Skeletal muscle satellite cell (primary cell): ENCODE measurements at regions not wholly inside any gene's neighbourhood (a gene's known extent, or its start where the extent isn't known, plus 50 kb on each side); places are given as distances from the start of the nearest gene placed in this dataset.

ENCODE experiments used
- H3K27me3 ChIP-seq: 2 replicates; pipeline ENCODE4 v1.7.0; 2013; ENCODE audit warnings: low read length; ENCODE audit not compliant: control insufficient read depth, insufficient read depth
- H3K36me3 ChIP-seq: 2 replicates; pipeline ENCODE4 v1.7.0; 2013; ENCODE audit warnings: mild to moderate bottlenecking, control low read depth, low read length; ENCODE audit not compliant: insufficient read depth
- H3K4me1 ChIP-seq: 2 replicates; pipeline ENCODE4 v1.7.0; 2013; ENCODE audit warnings: low read length; ENCODE audit not compliant: control insufficient read depth, insufficient read depth
- H3K4me2 ChIP-seq: 2 replicates; pipeline ENCODE4 v1.7.0; 2013; ENCODE audit warnings: mild to moderate bottlenecking, low read length
- H3K4me3 ChIP-seq: 2 replicates; pipeline ENCODE4 v1.7.0; 2013; ENCODE audit warnings: low read length
- H3K9ac ChIP-seq: 2 replicates; pipeline ENCODE4 v1.7.0; 2013; ENCODE audit warnings: mild to moderate bottlenecking, low read depth, low read length, moderate library complexity
- H3K9me3 ChIP-seq: replicated peaks from 2 replicates; pipeline ENCODE4 v1.7.0; 2013; ENCODE audit warnings: mild to moderate bottlenecking, control low read depth, low read length

DNA sequence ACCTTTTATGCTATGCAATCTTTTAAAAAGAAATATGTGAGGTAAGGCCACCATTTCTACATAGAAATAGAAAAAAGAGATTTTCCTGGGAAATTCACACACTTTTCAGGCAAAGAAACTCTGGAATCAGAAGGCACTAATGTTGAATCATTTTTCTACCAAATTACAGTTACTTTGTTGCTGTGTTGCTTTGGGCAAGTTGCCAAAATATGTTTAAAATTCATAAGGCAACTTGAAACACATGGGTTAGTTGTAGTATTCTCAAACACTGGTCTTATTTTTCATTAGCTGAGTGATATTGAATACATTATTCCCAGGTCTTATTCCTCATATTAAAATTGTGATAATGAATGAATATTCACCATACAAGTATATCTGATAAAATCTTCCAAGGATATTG lies 195.0 kb upstream of the SLITRK1 start:
- Histone ChIP-seq H3K9ac (no peak overlapping the region), H3K4me2 (no peak overlapping the region), H3K9me3 (peaks cover 3% of the 10 kb centered on the region), H3K4me1 (no peaks in the 10 kb centered on the region), H3K27me3 (no peaks in the 10 kb centered on the region), H3K36me3 (no peaks in the 10 kb centered on the region), H3K4me3 (no peak overlapping the region)

- Histone ChIP-seq H3K4me2 (no peak overlapping the region), H3K27me3 (no peaks in the 10 kb centered on the region), H3K36me3 (no peaks in the 10 kb centered on the region), H3K9ac (no peak overlapping the region), H3K9me3 (peaks cover 3% of the 10 kb centered on the region), H3K4me1 (no peaks in the 10 kb centered on the region), H3K4me3 (no peak overlapping the region)
Measured at GRCh38 chr13:84076280-84076679, 194.0 kb upstream of the SLITRK1 start.

GRCh38 chr13:84050536-84050935 lies 168.3 kb upstream of the SLITRK1 start:
- no peaks in the 10 kb centered on the region for H3K4me1 ChIP-seq
- H3K4me3 ChIP-seq: no peak overlapping the region
- H3K36me3 ChIP-seq: no peaks in the 10 kb centered on the region
- no peaks in the 10 kb centered on the region for H3K27me3 ChIP-seq
- no peak overlapping the region for H3K9ac ChIP-seq
- H3K9me3 ChIP-seq: no peaks in the 10 kb centered on the region
- H3K4me2 ChIP-seq: no peak overlapping the region

GRCh38 chr13:84049443-84050219 lies 167.4 kb upstream of the SLITRK1 start:
- H3K36me3 ChIP-seq: no peaks in the 10 kb centered on the region

DNA sequence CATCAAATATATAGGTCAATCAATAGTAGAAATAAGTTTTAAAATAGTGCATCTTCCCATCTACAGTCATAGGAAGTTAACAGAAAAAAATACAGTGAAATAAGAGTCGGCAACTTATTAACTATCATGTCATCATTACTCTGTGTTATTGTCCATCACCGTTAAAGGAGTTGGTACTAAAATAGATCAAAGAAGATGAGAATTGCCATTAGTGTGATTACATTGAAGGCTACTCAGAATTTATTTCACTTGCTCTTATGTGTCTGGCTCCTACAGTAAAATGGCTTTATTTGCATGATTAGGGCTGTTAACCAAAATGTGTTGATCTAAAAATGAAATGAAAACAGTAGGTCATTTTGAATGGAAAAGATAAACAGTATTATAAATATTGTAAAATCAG lies 162.5 kb upstream of the SLITRK1 start:
- no peaks in the 10 kb centered on the region for H3K9me3 ChIP-seq
- H3K4me3 ChIP-seq: no peak overlapping the region
- no peaks in the 10 kb centered on the region for H3K36me3 ChIP-seq
- no peaks in the 10 kb centered on the region for H3K27me3 ChIP-seq
- H3K4me1 ChIP-seq: no peaks in the 10 kb centered on the region
- H3K4me2 ChIP-seq: no peak overlapping the region
- no peak overlapping the region for H3K9ac ChIP-seq

More at GRCh38 chr13:84049443-84050219, 167.4 kb upstream of the SLITRK1 start:
- Histone ChIP-seq H3K9me3 (no peaks in the 10 kb centered on the region), H3K4me1 (no peaks in the 10 kb centered on the region), H3K4me3 (no peak overlapping the region), H3K9ac (no peak overlapping the region), H3K4me2 (no peak overlapping the region), H3K27me3 (no peaks in the 10 kb centered on the region)

- Histone ChIP-seq H3K36me3 (no peaks in the 10 kb centered on the region), H3K27me3 (no peaks in the 10 kb centered on the region), H3K9me3 (no peaks in the 10 kb centered on the region), H3K4me1 (no peaks in the 10 kb centered on the region), H3K4me3 (no peak overlapping the region), H3K9ac (no peak overlapping the region), H3K4me2 (no peak overlapping the region)
Measured at GRCh38 chr13:84038001-84038400, 155.7 kb upstream of the SLITRK1 start.

GRCh38 chr13:84032116-84032515 lies 149.8 kb upstream of the SLITRK1 start:
- Histone ChIP-seq H3K4me2 (no peak overlapping the region), H3K4me1 (no peaks in the 10 kb centered on the region), H3K4me3 (no peak overlapping the region), H3K9ac (no peak overlapping the region), H3K9me3 (no peaks in the 10 kb centered on the region), H3K27me3 (no peaks in the 10 kb centered on the region), H3K36me3 (no peaks in the 10 kb centered on the region)

GRCh38 chr13:84031120-84031519 lies 148.8 kb upstream of the SLITRK1 start:
- no peak overlapping the region for H3K4me3 ChIP-seq
- H3K4me2 ChIP-seq: no peak overlapping the region
- no peaks in the 10 kb centered on the region for H3K4me1 ChIP-seq
- no peak overlapping the region for H3K9ac ChIP-seq
- no peaks in the 10 kb centered on the region for H3K27me3 ChIP-seq
- H3K36me3 ChIP-seq: no peaks in the 10 kb centered on the region
- H3K9me3 ChIP-seq: no peaks in the 10 kb centered on the region

DNA sequence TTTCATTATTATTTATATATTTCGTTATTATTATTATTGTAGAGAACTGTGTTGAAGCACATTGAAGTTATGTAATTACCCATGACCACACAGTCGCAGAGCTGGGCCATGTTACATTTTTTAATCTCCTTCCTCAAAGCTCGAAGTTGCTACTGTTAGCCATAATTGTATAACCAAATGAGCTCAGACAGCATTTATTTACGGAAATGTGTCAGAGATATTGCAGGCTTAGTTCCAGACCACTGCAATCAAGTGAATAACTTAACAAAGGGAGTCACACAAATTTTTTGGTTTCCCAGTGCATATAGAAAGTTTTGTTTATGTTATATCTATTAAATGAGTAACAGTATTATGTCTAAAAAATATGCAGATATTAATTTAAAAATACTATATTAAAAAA lies 147.1 kb upstream of the SLITRK1 start:
- H3K9ac ChIP-seq: no peak overlapping the region
- no peaks in the 10 kb centered on the region for H3K27me3 ChIP-seq
- H3K4me2 ChIP-seq: no peak overlapping the region
- no peak overlapping the region for H3K4me3 ChIP-seq
- H3K36me3 ChIP-seq: no peaks in the 10 kb centered on the region
- no peaks in the 10 kb centered on the region for H3K9me3 ChIP-seq
- H3K4me1 ChIP-seq: no peaks in the 10 kb centered on the region

DNA sequence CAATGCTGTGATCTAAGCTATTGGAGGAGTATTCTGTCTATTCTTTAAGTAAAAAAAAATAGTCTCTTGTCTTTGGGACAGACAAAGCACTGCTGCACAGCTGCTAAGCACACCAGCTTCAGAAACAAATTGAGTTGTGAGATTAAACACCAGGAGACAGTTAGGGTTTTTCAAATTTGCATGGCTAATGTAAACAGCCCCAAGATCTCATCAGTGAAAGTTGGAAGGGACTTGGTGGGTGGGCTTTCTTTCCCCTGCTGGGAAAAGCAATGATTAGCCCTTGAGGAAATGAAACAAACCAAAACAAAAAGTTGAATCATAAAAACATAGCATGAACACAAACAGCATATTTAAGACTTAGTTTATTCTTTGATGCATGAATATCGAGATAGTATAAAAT lies 143.6 kb upstream of the SLITRK1 start:
- Histone ChIP-seq H3K9me3 (no peaks in the 10 kb centered on the region), H3K4me3 (no peak overlapping the region), H3K4me2 (no peak overlapping the region), H3K27me3 (no peaks in the 10 kb centered on the region), H3K9ac (no peak overlapping the region), H3K36me3 (no peaks in the 10 kb centered on the region), H3K4me1 (no peaks in the 10 kb centered on the region)

DNA sequence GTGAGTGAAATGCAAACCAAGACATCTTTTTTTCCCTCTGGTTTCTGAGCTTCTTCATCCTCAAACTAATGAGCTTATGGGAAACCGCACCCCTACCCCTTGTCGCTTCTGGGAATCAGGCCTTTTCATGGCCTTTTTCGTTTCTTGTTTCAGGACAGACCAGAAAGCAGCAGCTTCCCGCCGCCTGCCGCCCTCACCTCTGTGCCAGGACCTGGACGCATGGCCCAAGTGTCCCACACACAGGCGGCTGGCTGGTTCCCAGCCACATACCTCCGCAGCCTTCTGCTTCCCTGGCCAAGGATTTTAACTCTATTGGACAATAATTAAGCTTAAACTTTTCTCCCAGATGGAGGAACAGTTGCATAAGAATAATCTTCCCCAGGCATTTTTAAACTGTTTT lies 114.1 kb upstream of the SLITRK1 start:
- Histone ChIP-seq H3K4me2 (no peak overlapping the region), H3K4me3 (no peak overlapping the region), H3K9ac (no peak overlapping the region), H3K4me1 (no peaks in the 10 kb centered on the region), H3K36me3 (no peaks in the 10 kb centered on the region), H3K27me3 (no peaks in the 10 kb centered on the region), H3K9me3 (peaks cover 3% of the 10 kb centered on the region)

- H3K4me2 ChIP-seq: no peak overlapping the region
- no peak overlapping the region for H3K4me3 ChIP-seq
- H3K9ac ChIP-seq: no peak overlapping the region
- no peaks in the 10 kb centered on the region for H3K4me1 ChIP-seq
- H3K9me3 ChIP-seq: no peaks in the 10 kb centered on the region
- H3K36me3 ChIP-seq: no peaks in the 10 kb centered on the region
- no peaks in the 10 kb centered on the region for H3K27me3 ChIP-seq
Measured at GRCh38 chr13:83995930-83996329, 113.7 kb upstream of the SLITRK1 start.
